GM12878 (cell line): ENCODE measurements at regions not wholly inside any gene's neighbourhood (a gene's known extent, or its start where the extent isn't known, plus 50 kb on each side); places are given as distances from the start of the nearest gene placed in this dataset.

ENCODE experiments used
- ATAC-seq: fragments of 200-7000 bp; cut with Tn5 transposase; 3 replicates; pipeline ENCODE4 v1.9.1; 2020; ENCODE audit warnings: mild to moderate bottlenecking, moderate library complexity
- BruUV-seq: library from RNA; stranded (reverse); fragments of 400-500 nt; replicated peaks from 2 replicates; lab custom pipeline; 2021; lab: Mats Ljungman, UMichigan
- CTCF ChIA-PET: fragments of 300-600 bp; sonication (Branson Sonifier 250); formaldehyde crosslinking; extraction: SDS; loops from one replicate; lab custom pipeline; 2021; ENCODE audit warnings: inconsistent platforms; lab: Yijun Ruan, JAX
- POLR2A ChIA-PET: fragments of 350-600 bp; formaldehyde crosslinking; extraction: SDS; loops from one replicate; lab custom pipeline; 2021; ENCODE audit warnings: inconsistent platforms; lab: Charles Lee
- RAD21 ChIA-PET: fragments of 300-600 bp; sonication (Branson Sonifier 250); formaldehyde crosslinking; loops from one replicate; lab custom pipeline; 2023; ENCODE audit warnings: antibody characterized with exemption; ENCODE audit not compliant: unreplicated experiment; lab: Charles Lee
- SMC1A ChIA-PET: fragments of 300-600 bp; sonication (Branson Sonifier 250); formaldehyde crosslinking; loops from one replicate; lab custom pipeline; 2023; ENCODE audit not compliant: unreplicated experiment, uncharacterized antibody; lab: Charles Lee
- DNase-seq: peaks from one replicate; pipeline ENCODE4 v3.0.0-alpha.2; 2011; ENCODE audit warnings: low read depth, low spot score
- FAIRE-seq: peaks from 3 replicates; lab custom pipeline; 2011; peaks lifted over from hg19 to GRCh38; lab: Jason Lieb, UNC
- H2AFZ ChIP-seq: 2 replicates; pipeline ENCODE4 v1.6.0; 2011; ENCODE audit warnings: low read depth, low read length, control low read depth; ENCODE audit not compliant: control insufficient read depth
- H3K27ac ChIP-seq: 2 replicates; pipeline ENCODE4 v1.5.1; 2011; ENCODE audit warnings: control low read depth; ENCODE audit not compliant: control insufficient read depth, insufficient read depth
- H3K27me3 ChIP-seq, 2 experiments: replicated peaks in 1 of 2; 2 replicates each; pipeline versions ENCODE4 v1.6.0 to v1.6.1; 2011; ENCODE audit warnings: low read length in 1 of 2; ENCODE audit not compliant: control insufficient read depth in 2 of 2, insufficient read depth in 2 of 2
- H3K36me3 ChIP-seq, 2 experiments: 2 replicates each; pipeline ENCODE4 v1.5.1; 2011; ENCODE audit warnings: low read length in 1 of 2; ENCODE audit not compliant: control insufficient read depth in 2 of 2, insufficient read depth in 2 of 2
- H3K4me1 ChIP-seq: 2 replicates; pipeline ENCODE4 v1.6.1; 2011; ENCODE audit warnings: mild to moderate bottlenecking, low read length, moderate library complexity, mixed read lengths; ENCODE audit not compliant: control insufficient read depth, insufficient read depth
- H3K4me2 ChIP-seq: 2 replicates; pipeline ENCODE4 v1.6.0; 2011; ENCODE audit warnings: control low read depth; ENCODE audit not compliant: control insufficient read depth, insufficient read depth
- H3K4me3 ChIP-seq: fragments of 200-600 bp; sonication (generic); 2 replicates; pipeline ENCODE4 v1.5.1; 2016
- H3K79me2 ChIP-seq: 2 replicates; pipeline ENCODE4 v1.6.0; 2011; ENCODE audit warnings: low read length; ENCODE audit not compliant: control insufficient read depth, insufficient read depth
- H3K9ac ChIP-seq: 2 replicates; pipeline ENCODE4 v1.8.0; 2011; ENCODE audit warnings: low read length, control low read depth, mixed read lengths; ENCODE audit not compliant: control insufficient read depth, insufficient read depth
- H3K9me3 ChIP-seq: replicated peaks from 3 replicates; pipeline ENCODE4 v1.5.1; 2011; ENCODE audit warnings: mild to moderate bottlenecking, low read length; ENCODE audit not compliant: control insufficient read depth, insufficient read depth
- H4K20me1 ChIP-seq: 2 replicates; pipeline ENCODE4 v1.6.0; 2011; ENCODE audit not compliant: control insufficient read depth, insufficient read depth
- ATF7 ChIP-seq: fragments of 450-650 bp; IDR thresholded peaks from 2 replicates; pipeline ENCODE4 v1.6.1; 2016; ENCODE audit warnings: low read depth, mild to moderate bottlenecking
- BCL11A ChIP-seq: IDR thresholded peaks from 2 replicates; pipeline ENCODE4 v1.6.1; 2011; ENCODE audit warnings: low read depth, low read length
- BMI1 ChIP-seq: fragments of 450-650 bp; IDR thresholded peaks from 2 replicates; pipeline ENCODE4 v1.6.1; 2016; ENCODE audit warnings: mild to moderate bottlenecking, moderate library complexity, borderline replicate concordance
- CBX3 ChIP-seq: fragments of 200-600 bp; sonication (generic); IDR thresholded peaks from 2 replicates; pipeline ENCODE4 v1.6.1; 2016; ENCODE audit warnings: low read depth, borderline replicate concordance
- HDGF ChIP-seq: fragments of 450-650 bp; IDR thresholded peaks from 2 replicates; pipeline ENCODE4 v1.6.1; 2016; ENCODE audit warnings: antibody characterized with exemption
- IRF4 ChIP-seq: IDR thresholded peaks from 2 replicates; pipeline ENCODE4 v1.6.1; 2011; ENCODE audit warnings: low read depth, low read length
- MTA3 ChIP-seq: IDR thresholded peaks from 2 replicates; pipeline ENCODE4 v1.6.1; 2012; ENCODE audit warnings: low read length, inconsistent platforms, borderline replicate concordance
- RFX5 ChIP-seq: IDR thresholded peaks from 2 replicates; pipeline ENCODE4 v1.6.1; 2011; ENCODE audit warnings: low read depth, low read length, improper control_type of control experiment
- SMAD5 ChIP-seq: IDR thresholded peaks from 2 replicates; pipeline ENCODE4 v1.6.1; 2016; ENCODE audit warnings: antibody characterized with exemption, low read depth
- SREBF2 ChIP-seq: IDR thresholded peaks from 2 replicates; pipeline ENCODE4 v1.6.1; 2012; ENCODE audit warnings: mild to moderate bottlenecking, low read length
- TBL1XR1 ChIP-seq: IDR thresholded peaks from 2 replicates; pipeline ENCODE4 v1.6.1; 2012; ENCODE audit warnings: low read depth, low read length, improper control_type of control experiment
- ZNF274 ChIP-seq: IDR thresholded peaks from one replicate; pipeline ENCODE4 v1.8.0; 2011; ENCODE audit not compliant: insufficient read length, insufficient read depth
- ZNF384 ChIP-seq: IDR thresholded peaks from 2 replicates; pipeline ENCODE4 v1.6.1; 2012; ENCODE audit warnings: low read depth, mild to moderate bottlenecking, low read length, improper control_type of control experiment, borderline replicate concordance
- WGBS: methylation state at CpG from one replicate; pipeline ENCODE4 v1.1.6; 2016; ENCODE audit warnings: low lambda C conversion rate; ENCODE audit not compliant: insufficient replicate concordance, insufficient coverage; ENCODE audit errors: missing lambda C conversion rate; 5-methylcytosine and 5-hydroxymethylcytosine counted together
- in situ Hi-C: fragments of 300-500 bp; cut with MboI; formaldehyde crosslinking; loops from 9 replicates; pipeline ENCODE4 v1.14.3; 2018; ENCODE audit warnings: mixed read lengths
- intact Hi-C: fragments of 100-400 bp; cut with micrococcal nuclease; formaldehyde crosslinking; loops from one replicate; pipeline ENCODE4 v1.14.2; 2022; ENCODE audit not compliant: unreplicated experiment
- TF ChIP-seq, protein P1 (sequence below): fragments of 450-650 bp; IDR thresholded peaks from 2 replicates; pipeline ENCODE4 v1.6.1; 2017; ENCODE audit warnings: mild to moderate bottlenecking, moderate library complexity
- TF ChIP-seq, protein P2 (sequence below): IDR thresholded peaks from 2 replicates; pipeline ENCODE4 v1.6.1; 2011; ENCODE audit warnings: low read depth, low read length, improper control_type of control experiment, borderline replicate concordance
- TF ChIP-seq, protein P3 (sequence below): IDR thresholded peaks from 2 replicates; pipeline ENCODE4 v1.6.1; 2012; ENCODE audit warnings: mild to moderate bottlenecking, low read depth, low read length
- TF ChIP-seq, protein P4 (sequence below): IDR thresholded peaks from 2 replicates; pipeline ENCODE4 v1.6.1; 2012; ENCODE audit warnings: low read depth, low read length, improper control_type of control experiment

DNA sequence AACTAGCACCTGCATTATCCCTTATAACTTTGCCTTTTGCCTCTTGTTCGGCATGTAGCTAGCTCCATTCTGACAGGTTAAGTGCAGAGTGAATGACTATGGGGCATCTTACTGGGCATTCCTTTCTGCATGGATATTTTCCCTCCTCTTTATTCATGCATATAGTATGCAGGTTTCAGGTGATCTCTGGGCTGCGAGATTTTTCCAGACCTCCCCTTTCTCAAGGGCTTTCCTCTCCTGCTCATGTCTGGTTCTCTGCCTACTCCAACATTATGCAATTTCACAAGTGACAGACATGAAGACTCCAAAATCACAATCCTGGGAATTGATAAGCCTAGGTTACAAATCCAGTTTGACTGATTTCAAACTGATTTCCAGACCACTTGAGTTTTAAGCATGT lies 503.8 kb downstream of the NXPH1 start:
- H3K79me2 ChIP-seq: no peaks in the 10 kb centered on the region
- BruUV-seq: no TSS peak
- H3K27ac ChIP-seq: no peak overlapping the region
- intact Hi-C loops (no loop called here), in situ Hi-C loops (no loop called here)
- no peaks in the 10 kb centered on the region for H4K20me1 ChIP-seq
- WGBS: 0% methylated on average over 2 of the region's 2 CpGs
- H3K4me2 ChIP-seq: no peak overlapping the region
- H3K9ac ChIP-seq: no peak overlapping the region
- no peaks in the 10 kb centered on the region for H3K9me3 ChIP-seq
- DNase-seq (no peak), ATAC-seq (no peak), FAIRE-seq (no peak)
- H3K27me3 ChIP-seq: no peaks in the 10 kb centered on the region
- RAD21 ChIA-PET: no interaction called here
- POLR2A ChIA-PET: no interaction called here
- SMC1A ChIA-PET: no interaction called here
- TF ChIP-seq RFX5: no peak
- no peak for TF ChIP-seq SMAD5
- TF ChIP-seq, protein P1, sequence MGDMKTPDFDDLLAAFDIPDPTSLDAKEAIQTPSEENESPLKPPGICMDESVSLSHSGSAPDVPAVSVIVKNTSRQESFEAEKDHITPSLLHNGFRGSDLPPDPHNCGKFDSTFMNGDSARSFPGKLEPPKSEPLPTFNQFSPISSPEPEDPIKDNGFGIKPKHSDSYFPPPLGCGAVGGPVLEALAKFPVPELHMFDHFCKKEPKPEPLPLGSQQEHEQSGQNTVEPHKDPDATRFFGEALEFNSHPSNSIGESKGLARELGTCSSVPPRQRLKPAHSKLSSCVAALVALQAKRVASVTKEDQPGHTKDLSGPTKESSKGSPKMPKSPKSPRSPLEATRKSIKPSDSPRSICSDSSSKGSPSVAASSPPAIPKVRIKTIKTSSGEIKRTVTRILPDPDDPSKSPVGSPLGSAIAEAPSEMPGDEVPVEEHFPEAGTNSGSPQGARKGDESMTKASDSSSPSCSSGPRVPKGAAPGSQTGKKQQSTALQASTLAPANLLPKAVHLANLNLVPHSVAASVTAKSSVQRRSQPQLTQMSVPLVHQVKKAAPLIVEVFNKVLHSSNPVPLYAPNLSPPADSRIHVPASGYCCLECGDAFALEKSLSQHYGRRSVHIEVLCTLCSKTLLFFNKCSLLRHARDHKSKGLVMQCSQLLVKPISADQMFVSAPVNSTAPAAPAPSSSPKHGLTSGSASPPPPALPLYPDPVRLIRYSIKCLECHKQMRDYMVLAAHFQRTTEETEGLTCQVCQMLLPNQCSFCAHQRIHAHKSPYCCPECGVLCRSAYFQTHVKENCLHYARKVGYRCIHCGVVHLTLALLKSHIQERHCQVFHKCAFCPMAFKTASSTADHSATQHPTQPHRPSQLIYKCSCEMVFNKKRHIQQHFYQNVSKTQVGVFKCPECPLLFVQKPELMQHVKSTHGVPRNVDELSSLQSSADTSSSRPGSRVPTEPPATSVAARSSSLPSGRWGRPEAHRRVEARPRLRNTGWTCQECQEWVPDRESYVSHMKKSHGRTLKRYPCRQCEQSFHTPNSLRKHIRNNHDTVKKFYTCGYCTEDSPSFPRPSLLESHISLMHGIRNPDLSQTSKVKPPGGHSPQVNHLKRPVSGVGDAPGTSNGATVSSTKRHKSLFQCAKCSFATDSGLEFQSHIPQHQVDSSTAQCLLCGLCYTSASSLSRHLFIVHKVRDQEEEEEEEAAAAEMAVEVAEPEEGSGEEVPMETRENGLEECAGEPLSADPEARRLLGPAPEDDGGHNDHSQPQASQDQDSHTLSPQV: no peak
- no peak for TF ChIP-seq BCL11A
- no peak for TF ChIP-seq ZNF274
- TF ChIP-seq ATF7: no peak
- TF ChIP-seq BMI1: no peak
- TF ChIP-seq TBL1XR1: no peak
- TF ChIP-seq, protein P2, sequence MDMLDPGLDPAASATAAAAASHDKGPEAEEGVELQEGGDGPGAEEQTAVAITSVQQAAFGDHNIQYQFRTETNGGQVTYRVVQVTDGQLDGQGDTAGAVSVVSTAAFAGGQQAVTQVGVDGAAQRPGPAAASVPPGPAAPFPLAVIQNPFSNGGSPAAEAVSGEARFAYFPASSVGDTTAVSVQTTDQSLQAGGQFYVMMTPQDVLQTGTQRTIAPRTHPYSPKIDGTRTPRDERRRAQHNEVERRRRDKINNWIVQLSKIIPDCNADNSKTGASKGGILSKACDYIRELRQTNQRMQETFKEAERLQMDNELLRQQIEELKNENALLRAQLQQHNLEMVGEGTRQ: no peak
- TF ChIP-seq, protein P3, sequence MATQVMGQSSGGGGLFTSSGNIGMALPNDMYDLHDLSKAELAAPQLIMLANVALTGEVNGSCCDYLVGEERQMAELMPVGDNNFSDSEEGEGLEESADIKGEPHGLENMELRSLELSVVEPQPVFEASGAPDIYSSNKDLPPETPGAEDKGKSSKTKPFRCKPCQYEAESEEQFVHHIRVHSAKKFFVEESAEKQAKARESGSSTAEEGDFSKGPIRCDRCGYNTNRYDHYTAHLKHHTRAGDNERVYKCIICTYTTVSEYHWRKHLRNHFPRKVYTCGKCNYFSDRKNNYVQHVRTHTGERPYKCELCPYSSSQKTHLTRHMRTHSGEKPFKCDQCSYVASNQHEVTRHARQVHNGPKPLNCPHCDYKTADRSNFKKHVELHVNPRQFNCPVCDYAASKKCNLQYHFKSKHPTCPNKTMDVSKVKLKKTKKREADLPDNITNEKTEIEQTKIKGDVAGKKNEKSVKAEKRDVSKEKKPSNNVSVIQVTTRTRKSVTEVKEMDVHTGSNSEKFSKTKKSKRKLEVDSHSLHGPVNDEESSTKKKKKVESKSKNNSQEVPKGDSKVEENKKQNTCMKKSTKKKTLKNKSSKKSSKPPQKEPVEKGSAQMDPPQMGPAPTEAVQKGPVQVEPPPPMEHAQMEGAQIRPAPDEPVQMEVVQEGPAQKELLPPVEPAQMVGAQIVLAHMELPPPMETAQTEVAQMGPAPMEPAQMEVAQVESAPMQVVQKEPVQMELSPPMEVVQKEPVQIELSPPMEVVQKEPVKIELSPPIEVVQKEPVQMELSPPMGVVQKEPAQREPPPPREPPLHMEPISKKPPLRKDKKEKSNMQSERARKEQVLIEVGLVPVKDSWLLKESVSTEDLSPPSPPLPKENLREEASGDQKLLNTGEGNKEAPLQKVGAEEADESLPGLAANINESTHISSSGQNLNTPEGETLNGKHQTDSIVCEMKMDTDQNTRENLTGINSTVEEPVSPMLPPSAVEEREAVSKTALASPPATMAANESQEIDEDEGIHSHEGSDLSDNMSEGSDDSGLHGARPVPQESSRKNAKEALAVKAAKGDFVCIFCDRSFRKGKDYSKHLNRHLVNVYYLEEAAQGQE: no peak
- no peak for TF ChIP-seq MTA3
- TF ChIP-seq CBX3: no peak
- TF ChIP-seq SREBF2: no peak
- TF ChIP-seq ZNF384: no peak
- no peak for TF ChIP-seq IRF4
- TF ChIP-seq, protein P4, sequence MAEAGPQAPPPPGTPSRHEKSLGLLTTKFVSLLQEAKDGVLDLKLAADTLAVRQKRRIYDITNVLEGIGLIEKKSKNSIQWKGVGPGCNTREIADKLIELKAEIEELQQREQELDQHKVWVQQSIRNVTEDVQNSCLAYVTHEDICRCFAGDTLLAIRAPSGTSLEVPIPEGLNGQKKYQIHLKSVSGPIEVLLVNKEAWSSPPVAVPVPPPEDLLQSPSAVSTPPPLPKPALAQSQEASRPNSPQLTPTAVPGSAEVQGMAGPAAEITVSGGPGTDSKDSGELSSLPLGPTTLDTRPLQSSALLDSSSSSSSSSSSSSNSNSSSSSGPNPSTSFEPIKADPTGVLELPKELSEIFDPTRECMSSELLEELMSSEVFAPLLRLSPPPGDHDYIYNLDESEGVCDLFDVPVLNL: no peak
- no peak for TF ChIP-seq HDGF
- H3K4me1 ChIP-seq: no peaks in the 10 kb centered on the region
- H3K4me3 ChIP-seq: no peak overlapping the region
- CTCF ChIA-PET: no interaction called here
- H3K36me3 ChIP-seq: no peaks in the 10 kb centered on the region
- no peak overlapping the region for H2AFZ ChIP-seq
